GM12864 (cell line): ENCODE measurements at regions not wholly inside any gene's neighbourhood (a gene's known extent, or its start where the extent isn't known, plus 50 kb on each side); places are given as distances from the start of the nearest gene placed in this dataset.
"Not testable (repeated sequence)": the region's sequence is repeated elsewhere in the genome, so short reads cannot be mapped to it uniquely, and the experiment has no call there.

Experiments used
- DNase-seq: peaks from one replicate; pipeline ENCODE4 v3.0.0-alpha.2; 2011; ENCODE audit warnings: low read depth
- H3K4me3 ChIP-seq: 2 replicates; pipeline ENCODE4 v1.5.1; 2011; ENCODE audit warnings: mild to moderate bottlenecking, low read depth, low read length, control low read depth
- TF ChIP-seq, protein P1 (sequence below): IDR thresholded peaks from 2 replicates; pipeline ENCODE4 v1.5.1; 2011; ENCODE audit warnings: low read depth, mild to moderate bottlenecking, moderate library complexity, low read length, control low read depth, inconsistent platforms; ENCODE audit errors: missing control alignments

- DNase-seq, result no peak
Observed at GRCh38 chr20:19841740-19842139, 83.7 kb downstream of the RIN2 start.

DNA sequence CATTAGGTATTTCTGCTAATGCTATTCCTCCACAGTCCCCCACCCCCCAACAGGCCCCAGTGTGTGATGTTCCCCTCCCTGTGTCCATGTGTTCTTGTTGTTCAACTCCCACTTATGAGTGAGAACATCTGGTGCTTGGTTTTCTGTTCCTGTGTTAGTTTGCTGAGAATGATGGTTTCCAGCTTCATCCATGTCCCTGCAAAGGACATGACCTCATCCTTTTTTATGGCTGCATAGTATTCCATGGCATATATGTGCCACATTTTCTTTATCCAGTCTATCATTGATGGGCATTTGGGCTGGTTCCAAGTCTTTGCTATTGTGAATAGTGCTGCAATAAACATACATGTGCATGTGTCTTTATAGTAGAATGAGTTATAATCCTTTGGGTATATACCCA, 86.8 kb downstream of the RIN2 start:
- not testable (repeated sequence) for DNase-seq, H3K4me3 ChIP-seq

More at GRCh38 chr20:19841740-19842139, 83.7 kb downstream of the RIN2 start:
- TF ChIP-seq, protein P1, sequence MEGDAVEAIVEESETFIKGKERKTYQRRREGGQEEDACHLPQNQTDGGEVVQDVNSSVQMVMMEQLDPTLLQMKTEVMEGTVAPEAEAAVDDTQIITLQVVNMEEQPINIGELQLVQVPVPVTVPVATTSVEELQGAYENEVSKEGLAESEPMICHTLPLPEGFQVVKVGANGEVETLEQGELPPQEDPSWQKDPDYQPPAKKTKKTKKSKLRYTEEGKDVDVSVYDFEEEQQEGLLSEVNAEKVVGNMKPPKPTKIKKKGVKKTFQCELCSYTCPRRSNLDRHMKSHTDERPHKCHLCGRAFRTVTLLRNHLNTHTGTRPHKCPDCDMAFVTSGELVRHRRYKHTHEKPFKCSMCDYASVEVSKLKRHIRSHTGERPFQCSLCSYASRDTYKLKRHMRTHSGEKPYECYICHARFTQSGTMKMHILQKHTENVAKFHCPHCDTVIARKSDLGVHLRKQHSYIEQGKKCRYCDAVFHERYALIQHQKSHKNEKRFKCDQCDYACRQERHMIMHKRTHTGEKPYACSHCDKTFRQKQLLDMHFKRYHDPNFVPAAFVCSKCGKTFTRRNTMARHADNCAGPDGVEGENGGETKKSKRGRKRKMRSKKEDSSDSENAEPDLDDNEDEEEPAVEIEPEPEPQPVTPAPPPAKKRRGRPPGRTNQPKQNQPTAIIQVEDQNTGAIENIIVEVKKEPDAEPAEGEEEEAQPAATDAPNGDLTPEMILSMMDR, result no peak
- no peak overlapping the region for H3K4me3 ChIP-seq

GRCh38 chr20:19847383-19847782, 89.3 kb downstream of the RIN2 start:
- TF ChIP-seq, protein P1, result no peak
- H3K4me3 ChIP-seq, result no peak overlapping the region
- no peak for DNase-seq

DNA sequence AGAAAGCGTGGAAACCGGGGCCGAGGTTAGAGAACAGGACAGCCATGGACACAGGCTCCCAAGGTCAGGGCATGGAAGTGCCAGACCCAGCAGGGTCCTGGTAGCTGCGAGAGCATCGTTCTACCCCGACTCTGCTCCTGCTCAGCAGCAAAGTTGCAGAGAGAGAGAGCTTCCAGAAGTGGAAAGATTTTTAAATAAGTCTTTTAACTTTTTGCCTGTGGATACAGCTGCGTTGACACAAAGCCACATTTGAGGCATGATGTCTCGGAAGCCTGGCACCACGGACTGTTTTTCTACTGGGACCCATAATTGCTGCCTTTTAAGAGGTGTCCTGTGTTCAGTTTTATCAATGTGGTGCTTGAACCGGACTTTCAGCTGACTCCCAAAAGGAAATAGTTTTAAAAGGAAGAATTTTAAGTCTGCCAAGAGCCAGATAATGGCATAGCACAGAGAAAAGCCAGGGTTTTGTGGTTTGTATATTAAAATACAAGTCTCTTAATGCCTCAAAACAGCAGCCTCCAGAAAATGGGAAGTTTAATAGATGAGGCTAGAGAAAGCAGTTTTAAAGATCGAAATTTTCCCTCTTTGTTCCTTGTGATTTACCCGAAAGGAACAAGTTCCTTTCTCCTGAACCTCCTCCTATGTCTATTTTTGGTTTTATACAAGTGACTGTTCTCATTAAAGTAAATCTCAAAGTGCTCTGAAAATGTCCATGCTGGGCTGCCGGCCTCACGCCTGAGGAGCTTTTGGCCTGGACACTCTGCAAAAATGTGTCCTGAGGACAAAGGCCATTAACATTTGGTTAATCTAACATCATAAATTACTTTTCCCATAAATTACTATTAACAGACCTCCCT, 91.5 kb downstream of the RIN2 start:
- no peak overlapping the region for H3K4me3 ChIP-seq
- TF ChIP-seq, protein P1, result no peak
- DNase-seq, result no peak

DNA sequence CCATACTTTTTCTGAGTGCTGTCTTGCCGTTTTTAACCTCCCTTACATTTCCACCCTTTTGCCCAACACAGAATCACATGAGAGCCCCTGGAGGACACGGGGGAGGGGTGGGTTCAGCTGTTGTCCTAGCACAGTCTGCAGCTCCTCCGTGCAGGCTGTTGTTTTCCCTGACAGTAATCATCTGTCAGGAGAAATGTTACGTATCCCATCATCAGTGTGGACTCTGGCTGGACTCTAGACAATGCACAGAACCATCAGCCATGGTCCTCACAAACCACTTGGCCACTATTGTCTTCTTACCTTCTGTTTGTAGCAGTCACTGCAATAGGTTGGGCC, 92.1 kb downstream of the RIN2 start:
- DNase-seq, result no peak

GRCh38 chr20:19851861-19852260, 93.8 kb downstream of the RIN2 start:
- TF ChIP-seq, protein P1, result no peak
- no peak for DNase-seq
- H3K4me3 ChIP-seq, result no peak overlapping the region

More for the DNA sequence above, 92.1 kb downstream of the RIN2 start:
- H3K4me3 ChIP-seq, result no peak overlapping the region
- TF ChIP-seq, protein P1, result no peak

- H3K4me3 ChIP-seq, result no peak overlapping the region
- DNase-seq, result no peak
- TF ChIP-seq, protein P1, result no peak
Observed at GRCh38 chr20:19855416-19855815, 97.4 kb downstream of the RIN2 start.
